ENCODE measurements at regions not wholly inside any gene's neighbourhood (a gene's known extent, or its start where the extent isn't known, plus 50 kb on each side); places are given as distances from the start of the nearest gene placed in this dataset.

- DNase-seq, result no peak
Measured at GRCh38 chr9:18159254-18159653, 314.7 kb upstream of the ADAMTSL1 start.

GRCh38 chr9:18163146-18163545 lies 310.8 kb upstream of the ADAMTSL1 start:
- no peak for DNase-seq

- no peak for DNase-seq
Measured at GRCh38 chr9:18167733-18168132, 306.2 kb upstream of the ADAMTSL1 start.

- DNase-seq, result no peak
Measured at GRCh38 chr9:18173923-18174322, 300.0 kb upstream of the ADAMTSL1 start.

GRCh38 chr9:18182636-18183035 lies 291.3 kb upstream of the ADAMTSL1 start:
- no peak for DNase-seq

GRCh38 chr9:18183974-18184373 lies 290.0 kb upstream of the ADAMTSL1 start:
- no peak for DNase-seq

GRCh38 chr9:18184401-18184800 lies 289.6 kb upstream of the ADAMTSL1 start:
- DNase-seq, result no peak

GRCh38 chr9:18185196-18185595 lies 288.8 kb upstream of the ADAMTSL1 start:
- no peak for DNase-seq

GRCh38 chr9:18188971-18189370 lies 285.0 kb upstream of the ADAMTSL1 start:
- DNase-seq, result peak in 1 of 3 experiments; percentile 1

GRCh38 chr9:18189871-18190670 lies 283.9 kb upstream of the ADAMTSL1 start:
- DNase-seq, result peak; percentile 5 to 73 (median 20)

- DNase-seq, result no peak
Measured at GRCh38 chr9:18190671-18191374, 283.1 kb upstream of the ADAMTSL1 start.

GRCh38 chr9:18194316-18194715 lies 279.6 kb upstream of the ADAMTSL1 start:
- no peak for DNase-seq

- DNase-seq, result no peak
Measured at GRCh38 chr9:18195223-18195622, 278.7 kb upstream of the ADAMTSL1 start.

- no peak for DNase-seq
Measured at GRCh38 chr9:18202924-18203323, 271.0 kb upstream of the ADAMTSL1 start.

GRCh38 chr9:18207735-18208134 lies 266.2 kb upstream of the ADAMTSL1 start:
- no peak for DNase-seq

GRCh38 chr9:18208166-18209059 lies 265.5 kb upstream of the ADAMTSL1 start:
- peak in 2 of 3 experiments; percentile 20 to 64 for DNase-seq

GRCh38 chr9:18215626-18216025 lies 258.3 kb upstream of the ADAMTSL1 start:
- DNase-seq, result no peak

GRCh38 chr9:18216376-18216775 lies 257.6 kb upstream of the ADAMTSL1 start:
- no peak for DNase-seq

- DNase-seq, result peak in 1 of 3 experiments; percentile 27
Measured at GRCh38 chr9:18228101-18228500, 245.9 kb upstream of the ADAMTSL1 start.

- DNase-seq, result no peak
Measured at GRCh38 chr9:18229992-18230676, 243.8 kb upstream of the ADAMTSL1 start.

GRCh38 chr9:18233311-18233710 lies 240.6 kb upstream of the ADAMTSL1 start:
- no peak for DNase-seq

- no peak for DNase-seq
Measured at GRCh38 chr9:18233776-18234445, 240.0 kb upstream of the ADAMTSL1 start.
